Neural cell (in vitro differentiated cells): ENCODE measurements at regions not wholly inside any gene's neighbourhood (a gene's known extent, or its start where the extent isn't known, plus 50 kb on each side); places are given as distances from the start of the nearest gene placed in this dataset.

Experiments
- CTCF ChIP-seq: fragments of 450-650 bp; IDR thresholded peaks from 2 replicates; pipeline ENCODE4 v1.5.1; 2014; ENCODE audit warnings: antibody characterized with exemption, mild to moderate bottlenecking, moderate library complexity; ENCODE audit not compliant: poor library complexity, severe bottlenecking
- EP300 ChIP-seq: fragments of 450-650 bp; conservative IDR thresholded peaks from 2 replicates; pipeline ENCODE4 v1.6.1; 2014; ENCODE audit warnings: antibody characterized with exemption, mild to moderate bottlenecking, moderate library complexity; ENCODE audit not compliant: poor library complexity, severe bottlenecking
- EZH2 ChIP-seq: fragments of 200-600, 300-800 bp; shearing (Covaris generic), sonication (generic); IDR thresholded peaks from 2 replicates; pipeline ENCODE4 v1.6.1; 2014; ENCODE audit warnings: antibody characterized with exemption, low read length, borderline replicate concordance, mild to moderate bottlenecking; ENCODE audit not compliant: insufficient read depth, poor library complexity, severe bottlenecking
- POLR2AphosphoS5 ChIP-seq: IDR thresholded peaks from 2 replicates; pipeline ENCODE4 v1.6.1; 2012
- TAF1 ChIP-seq: IDR thresholded peaks from 2 replicates; pipeline ENCODE4 v1.6.1; 2012; ENCODE audit warnings: low read depth

- TF ChIP-seq CTCF: no peak
- no peak for TF ChIP-seq EP300
- no peak for TF ChIP-seq TAF1
- TF ChIP-seq POLR2AphosphoS5: no peak
- TF ChIP-seq EZH2: no peak
These were observed 526.8 kb downstream of the EPM2A start for GRCh38 chr6:145208474-145208873.
